H9 (cell line): ENCODE measurements at regions not wholly inside any gene's neighbourhood (a gene's known extent, or its start where the extent isn't known, plus 50 kb on each side); places are given as distances from the start of the nearest gene placed in this dataset.

Source experiments
- DNase-seq: peaks from one replicate; pipeline ENCODE4 v3.0.0-alpha.2; 2017
- H2AFZ ChIP-seq: one replicate; pipeline ENCODE4 v1.6.1; 2013; ENCODE audit warnings: mild to moderate bottlenecking, low read length, control low read depth, moderate library complexity
- H2AK5ac ChIP-seq: 2 replicates; pipeline ENCODE4 v1.6.1; 2013; ENCODE audit warnings: low read length, control low read depth, mixed read lengths; ENCODE audit not compliant: insufficient read length
- H2BK120ac ChIP-seq: one replicate; pipeline ENCODE4 v1.6.1; 2013; ENCODE audit warnings: low read depth, mild to moderate bottlenecking, low read length, control low read depth, inconsistent platforms; ENCODE audit not compliant: poor library complexity, severe bottlenecking
- H2BK12ac ChIP-seq: 2 replicates; pipeline ENCODE4 v1.6.1; 2013; ENCODE audit warnings: low read length, control low read depth, mixed read lengths, low read depth; ENCODE audit not compliant: insufficient read length
- H2BK15ac ChIP-seq: 2 replicates; pipeline ENCODE4 v1.6.1; 2013; ENCODE audit warnings: low read depth, low read length, control low read depth
- H2BK20ac ChIP-seq: one replicate; pipeline ENCODE4 v1.6.1; 2013; ENCODE audit warnings: low read depth, mild to moderate bottlenecking, low read length, control low read depth, inconsistent platforms; ENCODE audit not compliant: poor library complexity, severe bottlenecking
- H2BK5ac ChIP-seq: 2 replicates; pipeline ENCODE4 v1.6.1; 2013; ENCODE audit warnings: low read length, control low read depth, mixed read lengths; ENCODE audit not compliant: insufficient read length
- H3K14ac ChIP-seq: 2 replicates; pipeline ENCODE4 v1.6.1; 2013; ENCODE audit warnings: low read length, control low read depth; ENCODE audit not compliant: insufficient read depth
- H3K18ac ChIP-seq: 2 replicates; pipeline ENCODE4 v1.6.1; 2013; ENCODE audit warnings: low read depth, mild to moderate bottlenecking, mixed read lengths, low read length, control low read depth; ENCODE audit not compliant: insufficient read length
- H3K23ac ChIP-seq: 2 replicates; pipeline ENCODE4 v1.6.1; 2013; ENCODE audit warnings: low read length, control low read depth, mixed read lengths, low read depth; ENCODE audit not compliant: insufficient read length
- H3K23me2 ChIP-seq: 2 replicates; pipeline ENCODE4 v1.6.1; 2013; ENCODE audit warnings: low read depth, mild to moderate bottlenecking, mixed read lengths, low read length, control low read depth; ENCODE audit not compliant: insufficient read length, poor library complexity, severe bottlenecking
- H3K27ac ChIP-seq: 2 replicates; pipeline ENCODE4 v1.5.1; 2013; ENCODE audit warnings: low read length, control low read depth, mixed read lengths, low read depth; ENCODE audit not compliant: insufficient read length
- H3K27me3 ChIP-seq: 2 replicates; pipeline ENCODE4 v1.6.1; 2013; ENCODE audit warnings: low read length, control low read depth, inconsistent platforms; ENCODE audit not compliant: insufficient read depth
- H3K4ac ChIP-seq: 2 replicates; pipeline ENCODE4 v1.6.1; 2013; ENCODE audit warnings: low read depth, mild to moderate bottlenecking, control low read depth, inconsistent platforms, low read length, moderate library complexity
- H3K4me1 ChIP-seq: 2 replicates; pipeline ENCODE4 v1.6.1; 2013; ENCODE audit warnings: low read length, control low read depth, inconsistent platforms; ENCODE audit not compliant: insufficient read depth
- H3K4me2 ChIP-seq: 2 replicates; pipeline ENCODE4 v1.6.1; 2013; ENCODE audit warnings: low read length, control low read depth, mixed read lengths; ENCODE audit not compliant: insufficient read length, insufficient read depth
- H3K56ac ChIP-seq: 2 replicates; pipeline ENCODE4 v1.6.1; 2013; ENCODE audit warnings: low read depth, mild to moderate bottlenecking, mixed read lengths, low read length, control low read depth; ENCODE audit not compliant: insufficient read length
- H3K79me1 ChIP-seq: 2 replicates; pipeline ENCODE4 v1.6.1; 2013; ENCODE audit warnings: low read depth, mild to moderate bottlenecking, moderate library complexity, low read length, control low read depth, inconsistent platforms; ENCODE audit not compliant: insufficient read depth, poor library complexity, severe bottlenecking
- H3K79me2 ChIP-seq: 2 replicates; pipeline ENCODE4 v1.6.1; 2013; ENCODE audit warnings: low read length, control low read depth, inconsistent platforms; ENCODE audit not compliant: insufficient read depth
- H3K9ac ChIP-seq: 2 replicates; pipeline ENCODE4 v1.6.1; 2013; ENCODE audit warnings: low read length, control low read depth, mixed read lengths; ENCODE audit not compliant: insufficient read length; ENCODE audit errors: extremely low read depth
- H3K9me3 ChIP-seq: one replicate; pipeline ENCODE4 v1.6.1; 2013; ENCODE audit warnings: low read depth, low read length, inconsistent platforms; ENCODE audit not compliant: control insufficient read depth
- H3T11ph ChIP-seq: one replicate; pipeline ENCODE4 v1.6.1; 2013; ENCODE audit warnings: mild to moderate bottlenecking, low read length, control low read depth, inconsistent platforms
- H4K20me1 ChIP-seq: one replicate; pipeline ENCODE4 v1.6.1; 2013; ENCODE audit not compliant: control insufficient read depth, insufficient read length, insufficient read depth
- H4K5ac ChIP-seq: 2 replicates; pipeline ENCODE4 v1.6.1; 2013; ENCODE audit warnings: low read depth, mild to moderate bottlenecking, mixed read lengths, low read length, control low read depth; ENCODE audit not compliant: insufficient read length
- H4K8ac ChIP-seq: replicated peaks from 2 replicates; pipeline ENCODE4 v1.6.1; 2013; ENCODE audit warnings: low read length, control low read depth, mixed read lengths, low read depth; ENCODE audit not compliant: insufficient read length
- H4K91ac ChIP-seq: 2 replicates; pipeline ENCODE4 v1.6.1; 2013; ENCODE audit warnings: low read depth, mild to moderate bottlenecking, moderate library complexity, mixed read lengths, low read length, control low read depth; ENCODE audit not compliant: insufficient read length
- H3K27ac Mint-ChIP-seq, 3 experiments: 2 replicates in 2 of 3; 3 replicates in 1 of 3; pipeline ENCODE4 v1.8.0; 2020 to 2021; ENCODE audit warnings: mixed read lengths in 3 of 3, mild to moderate bottlenecking in 1 of 3, moderate library complexity in 1 of 3
- H3K27me3 Mint-ChIP-seq: 2 replicates; pipeline ENCODE4 v1.8.0; 2021; ENCODE audit warnings: low read depth, mild to moderate bottlenecking, moderate library complexity, mixed read lengths
- H3K36me3 Mint-ChIP-seq, 3 experiments: 2 replicates in 2 of 3; 3 replicates in 1 of 3; pipeline ENCODE4 v1.8.0; 2020 to 2021; ENCODE audit warnings: low read depth in 3 of 3, mixed read lengths in 3 of 3; ENCODE audit not compliant: insufficient read depth in 1 of 3
- H3K4me1 Mint-ChIP-seq, 2 experiments: 2 replicates each; pipeline ENCODE4 v1.8.0; 2020; ENCODE audit warnings: mixed read lengths in 2 of 2
- H3K4me3 Mint-ChIP-seq, 2 experiments: 2 replicates in 1 of 2; 3 replicates in 1 of 2; pipeline ENCODE4 v1.8.0; 2020 to 2021; ENCODE audit warnings: mild to moderate bottlenecking in 2 of 2, mixed read lengths in 2 of 2, moderate library complexity in 1 of 2
- H3K9me3 Mint-ChIP-seq, 2 experiments: 2 replicates in 1 of 2; 3 replicates in 1 of 2; pipeline ENCODE4 v1.8.0; 2020; ENCODE audit warnings: mild to moderate bottlenecking in 2 of 2, mixed read lengths in 2 of 2, moderate library complexity in 1 of 2
- CTCF ChIP-seq: fragments of 200-600 bp; sonication (generic); conservative IDR thresholded peaks from 3 replicates; pipeline ENCODE4 v1.8.0; 2021; ENCODE audit warnings: antibody characterized with exemption, mild to moderate bottlenecking
- WGBS: extraction: QIAGEN DNeasy Blood & Tissue Kit; methylation state at CpG from one replicate; pipeline ENCODE4 v1.1.7; 2013; ENCODE audit warnings: missing lambda C conversion rate, low lambda C conversion rate, mixed read lengths; ENCODE audit not compliant: insufficient read length; ENCODE audit errors: extremely low coverage; 5-methylcytosine and 5-hydroxymethylcytosine counted together

- Histone ChIP-seq H3T11ph (no peak overlapping the region), H2BK5ac (no peak overlapping the region), H3K23ac (no peak overlapping the region), H3K4ac (no peak overlapping the region), H3K23me2 (no peaks in the 10 kb centered on the region), H2BK15ac (no peak overlapping the region), H3K18ac (no peak overlapping the region), H3K79me2 (no peaks in the 10 kb centered on the region), H3K79me1 (no peaks in the 10 kb centered on the region), H3K9ac (no peak overlapping the region), H2AK5ac (no peak overlapping the region), H3K4me2 (no peak overlapping the region), H4K20me1 (no peaks in the 10 kb centered on the region), H4K91ac (no peak overlapping the region), H4K5ac (no peak overlapping the region), H2BK12ac (no peak overlapping the region), H2BK20ac (no peak overlapping the region), H3K4me1 (no peaks in the 10 kb centered on the region), H3K56ac (no peak overlapping the region), H2AFZ (no peak overlapping the region), H3K9me3 (no peaks in the 10 kb centered on the region), H3K27me3 (no peaks in the 10 kb centered on the region), H3K27ac (no peak overlapping the region), H3K14ac (no peak overlapping the region), H4K8ac (no peak overlapping the region), H2BK120ac (no peak overlapping the region)
- TF ChIP-seq CTCF: no peak
- Mint-ChIP-seq H3K36me3 (no peaks in the 10 kb centered on the region), H3K27me3 (no peaks in the 10 kb centered on the region), H3K4me1 (no peaks in the 10 kb centered on the region), H3K9me3 (no peaks in the 10 kb centered on the region), H3K4me3 (no peak overlapping the region), H3K27ac (no peak overlapping the region)
- no peak for DNase-seq
- WGBS: no CpG with 5 or more reads among the region's 2 CpGs
These were observed 256.5 kb upstream of the GRIA1 start for GRCh38 chr5:153233933-153234332.
